ENCODE measurements at regions not wholly inside any gene's neighbourhood (a gene's known extent, or its start where the extent isn't known, plus 50 kb on each side); places are given as distances from the start of the nearest gene placed in this dataset.

- Histone ChIP-seq H3K9me3 (no peaks in the 10 kb centered on the region), H3K27ac (no peak overlapping the region), H3K4me3 (no peak overlapping the region), H3K4me1 (no peaks in the 10 kb centered on the region), H3K36me3 (no peaks in the 10 kb centered on the region), H3K27me3 (no peaks in the 10 kb centered on the region)
- DNase-seq (ENCODE audit: extremely low spot score in 2 of 2), result no peak
- TF ChIP-seq POLR2AphosphoS5 (IDR thresholded peaks at IDR 0.05; ENCODE audit: insufficient read depth in 1 of 2, low read depth in 1 of 2) (no peak), POLR2A (IDR thresholded peaks at IDR 0.05) (no peak)
- intact Hi-C loops (cut with DNase I), result no loop called here
Measured at GRCh38 chr11:119845756-119846155, 116.8 kb upstream of the NECTIN1 start.

- Histone ChIP-seq H3K4me1 (no peaks in the 10 kb centered on the region), H3K4me3 (no peak overlapping the region), H3K27ac (no peak overlapping the region), H3K9me3 (no peaks in the 10 kb centered on the region), H3K36me3 (no peaks in the 10 kb centered on the region), H3K27me3 (no peaks in the 10 kb centered on the region)
- no peak for TF ChIP-seq POLR2AphosphoS5 (IDR thresholded peaks at IDR 0.05; ENCODE audit: insufficient read depth in 1 of 2, low read depth in 1 of 2)
- TF ChIP-seq CTCF (IDR thresholded peaks at IDR 0.05), result no peak
- TF ChIP-seq POLR2A (IDR thresholded peaks at IDR 0.05), result no peak
- intact Hi-C loops (cut with DNase I), result no loop called here
- DNase-seq (ENCODE audit: extremely low spot score in 2 of 2), result no peak
Measured at GRCh38 chr11:119845305-119845704, 116.3 kb upstream of the NECTIN1 start.

- Histone ChIP-seq H3K27me3 (no peaks in the 10 kb centered on the region), H3K4me3 (no peak overlapping the region), H3K36me3 (no peaks in the 10 kb centered on the region), H3K4me1 (no peaks in the 10 kb centered on the region), H3K9me3 (no peaks in the 10 kb centered on the region), H3K27ac (no peak overlapping the region)
- intact Hi-C loops (cut with DNase I), result no loop called here
- TF ChIP-seq POLR2A (IDR thresholded peaks at IDR 0.05) (no peak), POLR2AphosphoS5 (IDR thresholded peaks at IDR 0.05; ENCODE audit: insufficient read depth in 1 of 2, low read depth in 1 of 2) (no peak), CTCF (IDR thresholded peaks at IDR 0.05) (no peak)
- no peak for DNase-seq (ENCODE audit: extremely low spot score in 2 of 2)
Measured at GRCh38 chr11:119844808-119845207, 115.8 kb upstream of the NECTIN1 start.

- Histone ChIP-seq H3K27me3 (no peaks in the 10 kb centered on the region), H3K36me3 (no peaks in the 10 kb centered on the region), H3K4me1 (no peaks in the 10 kb centered on the region), H3K4me3 (no peak overlapping the region), H3K27ac (no peak overlapping the region), H3K9me3 (no peaks in the 10 kb centered on the region)
- intact Hi-C loops (cut with DNase I), result no loop called here
- DNase-seq (ENCODE audit: extremely low spot score in 2 of 2), result no peak
- TF ChIP-seq CTCF (IDR thresholded peaks at IDR 0.05) (no peak), POLR2AphosphoS5 (IDR thresholded peaks at IDR 0.05; ENCODE audit: insufficient read depth in 1 of 2, low read depth in 1 of 2) (no peak), POLR2A (IDR thresholded peaks at IDR 0.05) (no peak)
Measured at GRCh38 chr11:119843877-119844276, 114.9 kb upstream of the NECTIN1 start.

- H3K4me3 ChIP-seq, result no peak overlapping the region
- H3K27me3 ChIP-seq, result no peaks in the 10 kb centered on the region
- no peak for DNase-seq (ENCODE audit: extremely low spot score in 2 of 2)
- TF ChIP-seq POLR2AphosphoS5 (IDR thresholded peaks at IDR 0.05; ENCODE audit: insufficient read depth in 1 of 2, low read depth in 1 of 2) (no peak), POLR2A (IDR thresholded peaks at IDR 0.05) (no peak), CTCF (IDR thresholded peaks at IDR 0.05) (no peak)
- H3K27ac ChIP-seq, result no peak overlapping the region
- intact Hi-C loops (cut with DNase I), result no loop called here
- H3K4me1 ChIP-seq, result no peaks in the 10 kb centered on the region
- no peaks in the 10 kb centered on the region for H3K9me3 ChIP-seq
- H3K36me3 ChIP-seq, result no peaks in the 10 kb centered on the region
Measured at GRCh38 chr11:119842731-119843130, 113.7 kb upstream of the NECTIN1 start.
